Posterior cingulate gyrus (tissue), 11 donors: ENCODE measurements at regions not wholly inside any gene's neighbourhood (a gene's known extent, or its start where the extent isn't known, plus 50 kb on each side); places are given as distances from the start of the nearest gene placed in this dataset.

Experiments used
- DNase-seq, 10 donors: peaks; one replicate each; pipeline versions ENCODE4 v3.0.0 to v3.0.0-alpha.2; 2020 to 2021; ENCODE audit warnings: mixed read lengths in 3 of 10
- intact Hi-C: fragments of 100-400 bp; cut with DNase I; formaldehyde crosslinking; loops from one replicate; pipeline ENCODE4 v1.15.1; 2023

GRCh38 chr2:60260639-60261296 lies 292.7 kb downstream of the BCL11A start:
- DNase-seq: no peak
- intact Hi-C loops: no loop called here

DNA sequence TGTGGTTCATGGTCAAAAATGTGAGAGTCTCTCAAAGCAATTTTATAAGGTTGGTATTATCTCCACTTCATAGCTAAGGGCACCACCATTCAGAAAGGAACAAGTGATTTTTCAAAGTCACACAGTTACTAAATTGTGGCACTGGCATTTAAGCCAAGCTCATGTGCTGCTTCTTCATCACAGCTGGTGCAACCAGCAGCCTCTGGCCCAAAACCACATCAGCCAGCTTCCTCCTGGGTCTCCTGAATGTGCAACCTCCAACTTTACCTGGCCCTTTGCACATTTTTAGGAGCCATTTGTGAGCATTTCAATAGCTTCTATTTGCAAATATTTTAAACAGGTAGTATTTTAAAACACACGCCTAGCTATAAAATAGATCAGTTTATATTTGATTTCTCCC lies 293.7 kb downstream of the BCL11A start:
- intact Hi-C loops: no loop called here
- no peak for DNase-seq

DNA sequence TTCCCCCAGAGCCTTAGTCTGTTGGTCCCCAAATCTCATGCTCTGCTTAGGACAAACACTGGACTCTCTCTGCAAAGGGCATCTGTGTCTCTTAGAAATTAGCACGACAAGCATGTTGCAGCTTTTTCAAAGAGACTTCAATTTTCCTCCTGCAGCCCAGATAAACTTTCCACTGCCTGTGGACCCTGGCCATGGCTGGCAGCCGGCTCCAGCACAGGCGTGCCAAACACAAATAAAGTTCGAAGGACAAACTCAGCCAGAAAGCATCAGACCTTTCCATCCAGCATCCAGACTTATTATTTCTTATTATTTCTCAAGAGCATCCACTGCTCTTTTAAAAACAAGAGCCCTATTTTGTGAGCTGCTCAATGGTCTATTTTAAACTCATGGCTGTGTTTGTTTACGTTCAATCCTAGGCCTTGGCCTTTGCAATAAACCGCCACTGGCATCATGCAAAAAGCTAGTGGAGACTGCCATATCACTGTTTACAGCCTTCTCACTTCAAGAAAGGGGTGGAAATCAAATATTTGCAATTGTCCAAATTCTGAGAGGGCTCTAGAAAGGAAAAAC lies 300.8 kb downstream of the BCL11A start:
- intact Hi-C loops: no loop called here
- DNase-seq: no peak

DNA sequence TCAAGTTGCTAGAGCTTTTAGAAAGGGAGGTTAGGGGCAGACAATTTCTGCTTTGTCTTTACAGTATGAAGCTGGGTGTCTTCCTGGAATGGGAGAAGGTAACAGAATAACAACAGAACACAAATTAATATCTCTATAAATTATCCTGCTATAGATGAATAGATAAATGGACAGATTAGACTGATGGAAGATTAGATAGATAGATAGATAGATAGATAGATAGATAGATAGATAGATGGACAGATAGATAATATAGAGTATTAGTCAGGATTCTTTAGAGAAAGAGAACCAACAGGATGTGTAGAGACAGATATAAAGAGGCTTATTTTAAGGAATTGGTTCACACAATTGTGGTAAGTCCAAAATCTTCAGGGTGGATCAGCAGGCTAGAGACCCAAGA lies 302.2 kb downstream of the BCL11A start:
- no peak for DNase-seq
- intact Hi-C loops: no loop called here

DNA sequence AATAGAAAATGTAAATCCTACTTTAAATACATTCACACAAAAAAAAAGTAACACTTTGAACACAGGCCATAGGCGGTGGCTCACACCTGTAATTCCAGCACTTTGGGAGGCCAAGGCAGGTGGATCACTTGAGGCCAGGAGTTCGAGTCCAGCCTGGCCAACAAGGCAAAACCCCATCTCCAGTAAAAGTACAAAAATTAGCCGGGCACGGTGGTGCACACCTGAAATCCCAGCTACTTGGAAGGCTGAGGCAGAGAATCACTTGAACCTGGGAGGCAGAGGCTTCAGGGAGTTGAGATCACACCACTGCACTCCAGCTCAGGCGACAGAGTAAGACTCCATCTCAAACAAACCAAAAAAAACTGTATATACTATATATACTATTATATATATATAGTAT lies 303.6 kb downstream of the BCL11A start:
- peak in 1 of 10 donors; percentile 52 for DNase-seq
- intact Hi-C loops: no loop called here

GRCh38 chr2:60247471-60247870 lies 306.0 kb downstream of the BCL11A start:
- intact Hi-C loops: no loop called here
- DNase-seq: no peak

GRCh38 chr2:60246583-60246982 lies 306.9 kb downstream of the BCL11A start:
- intact Hi-C loops: no loop called here
- DNase-seq: no peak

DNA sequence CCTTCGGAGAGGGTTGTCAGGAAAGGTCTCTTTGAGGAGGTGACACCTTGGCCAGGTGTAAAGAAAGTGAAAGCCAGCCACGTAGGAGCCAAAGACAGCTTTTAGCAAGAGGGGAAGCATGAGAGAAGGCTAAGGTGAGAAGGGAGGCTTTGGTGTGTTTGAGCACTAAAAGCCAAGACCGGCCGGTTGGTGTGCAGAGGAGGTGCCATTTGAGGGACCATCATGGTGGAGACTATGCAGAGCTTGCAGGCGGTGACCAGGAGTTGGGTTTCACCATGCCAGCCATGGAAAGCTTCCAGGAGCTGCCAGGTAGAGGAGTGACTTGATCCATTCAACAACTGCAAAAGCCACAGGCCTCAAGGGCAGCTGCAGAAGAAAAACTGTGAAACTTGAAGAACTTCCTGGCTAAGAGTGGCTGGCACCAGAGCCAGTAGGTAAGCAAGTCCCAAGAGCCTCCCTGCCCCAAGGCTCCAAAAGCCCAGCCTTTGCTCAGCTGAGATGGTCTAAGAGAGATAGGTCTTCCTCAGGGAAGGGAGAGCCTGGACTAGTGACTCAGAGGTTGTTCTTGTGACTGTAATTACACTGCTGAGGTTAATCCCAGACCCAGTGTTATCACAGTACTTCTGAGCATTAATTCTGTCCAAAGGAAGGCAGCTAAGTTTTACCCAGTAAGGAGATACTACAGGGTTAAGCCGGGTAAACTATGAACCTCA lies 319.0 kb downstream of the BCL11A start:
- intact Hi-C loops: no loop called here
- DNase-seq: no peak

DNA sequence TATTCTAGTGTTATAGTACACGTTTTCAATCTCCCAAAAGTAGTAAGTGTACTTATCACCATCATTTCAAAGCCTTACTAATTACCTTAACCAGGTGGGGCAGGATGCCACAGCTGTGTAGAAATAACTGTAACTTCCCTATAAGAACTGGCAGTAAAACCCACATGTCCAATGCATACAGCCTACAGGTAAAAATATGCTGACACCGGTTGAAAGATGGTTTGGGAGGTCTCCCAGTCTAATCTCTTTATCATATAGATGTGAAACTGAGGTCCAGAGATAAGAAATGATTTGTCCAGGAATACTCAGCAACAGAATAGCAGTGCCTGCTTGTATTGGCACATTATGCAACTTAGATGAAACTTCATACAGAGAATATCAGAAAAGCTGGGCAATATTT lies 322.9 kb downstream of the BCL11A start:
- no peak for DNase-seq
- intact Hi-C loops: no loop called here

DNA sequence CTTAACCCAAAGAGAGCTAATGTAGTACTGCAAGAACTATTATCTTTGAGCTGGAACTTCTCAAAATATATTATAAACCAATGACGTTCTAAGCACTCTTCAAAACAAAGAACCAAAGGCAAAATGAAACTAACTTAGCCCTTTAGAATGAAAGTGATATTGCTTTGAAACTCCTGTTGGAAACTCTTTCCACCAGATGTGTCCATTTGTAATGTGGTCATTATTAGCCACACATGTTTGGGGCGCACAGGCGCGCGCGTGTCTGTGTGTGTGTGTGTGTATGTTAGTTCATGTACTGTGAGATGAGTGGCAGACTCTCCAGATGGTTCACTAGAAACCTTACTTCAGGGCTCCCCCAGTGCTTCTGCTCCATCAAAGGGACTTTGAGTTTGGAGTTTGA lies 323.4 kb downstream of the BCL11A start:
- intact Hi-C loops: no loop called here
- DNase-seq: no peak

GRCh38 chr2:60226943-60227342 lies 326.5 kb downstream of the BCL11A start:
- intact Hi-C loops: no loop called here

GRCh38 chr2:60226191-60226590 lies 327.3 kb downstream of the BCL11A start:
- intact Hi-C loops: no loop called here
- DNase-seq: no peak

More at GRCh38 chr2:60226943-60227342, 326.5 kb downstream of the BCL11A start:
- no peak for DNase-seq

GRCh38 chr2:60223859-60224258 lies 329.6 kb downstream of the BCL11A start:
- intact Hi-C loops: no loop called here

DNA sequence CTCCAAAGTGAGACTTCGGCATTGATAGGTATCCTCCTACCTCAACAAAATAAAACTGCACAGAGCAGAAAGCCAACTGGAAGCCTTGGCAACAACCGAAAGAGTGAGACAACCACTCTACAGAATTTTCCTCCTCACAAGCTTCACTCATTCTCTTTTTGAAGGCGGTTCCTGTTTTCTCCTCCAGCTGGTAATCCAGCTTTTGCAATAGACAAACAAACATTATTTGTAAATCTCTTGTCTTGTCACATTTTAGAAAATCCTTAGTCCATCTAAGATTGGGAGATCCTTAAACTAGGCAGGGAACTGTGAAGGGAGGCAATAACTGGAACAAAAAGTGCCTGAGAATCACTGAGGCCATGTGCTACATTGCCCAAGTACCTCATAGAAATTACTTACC lies 332.4 kb downstream of the BCL11A start:
- intact Hi-C loops: no loop called here

More at GRCh38 chr2:60223859-60224258, 329.6 kb downstream of the BCL11A start:
- DNase-seq: no peak

GRCh38 chr2:60219536-60219935 lies 333.9 kb downstream of the BCL11A start:
- no peak for DNase-seq
- intact Hi-C loops: no loop called here

More for the DNA sequence above, 332.4 kb downstream of the BCL11A start:
- DNase-seq: no peak

- no peak for DNase-seq
- intact Hi-C loops: no loop called here
These were observed 336.9 kb downstream of the BCL11A start for GRCh38 chr2:60216452-60216995.

DNA sequence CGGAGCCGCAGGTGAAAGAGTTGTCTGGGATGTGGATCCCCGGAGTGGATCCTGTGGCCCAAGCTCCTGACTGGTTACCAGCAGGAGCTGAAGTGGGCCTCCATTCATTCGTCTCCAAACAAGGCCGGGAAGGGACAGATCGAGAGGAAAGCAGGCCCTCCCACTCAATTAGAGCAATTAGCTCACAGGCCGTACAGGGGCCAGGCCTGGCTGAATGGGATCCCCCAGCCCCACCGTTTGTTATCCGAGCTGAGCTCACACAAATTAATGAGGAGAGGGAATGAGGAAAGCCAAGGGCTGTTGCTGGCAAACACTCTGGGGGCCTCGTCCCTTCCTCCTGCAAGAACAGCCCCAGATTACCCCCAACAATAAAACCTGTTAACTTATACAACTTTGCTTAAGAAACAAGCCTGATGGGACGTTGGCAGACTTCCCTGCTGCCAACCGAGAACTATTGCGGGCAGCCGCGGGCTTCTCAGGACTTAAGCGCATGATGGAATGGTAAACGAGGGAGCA lies 338.0 kb downstream of the BCL11A start:
- DNase-seq: peak in 1 of 10 donors; percentile 49
- intact Hi-C loops: no loop called here

DNA sequence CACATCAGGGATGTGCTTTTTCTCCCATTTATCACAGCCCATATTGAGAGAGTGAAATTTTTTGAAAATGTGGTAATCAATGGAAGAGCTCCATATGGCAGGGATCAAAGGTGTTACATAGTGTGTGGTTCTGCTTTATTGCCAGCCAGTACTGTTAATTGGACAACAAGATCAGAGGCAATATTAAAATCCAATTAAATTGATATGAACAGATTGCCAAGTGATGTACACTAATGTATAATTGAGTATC lies 338.9 kb downstream of the BCL11A start:
- intact Hi-C loops: no loop called here
- no peak for DNase-seq

DNA sequence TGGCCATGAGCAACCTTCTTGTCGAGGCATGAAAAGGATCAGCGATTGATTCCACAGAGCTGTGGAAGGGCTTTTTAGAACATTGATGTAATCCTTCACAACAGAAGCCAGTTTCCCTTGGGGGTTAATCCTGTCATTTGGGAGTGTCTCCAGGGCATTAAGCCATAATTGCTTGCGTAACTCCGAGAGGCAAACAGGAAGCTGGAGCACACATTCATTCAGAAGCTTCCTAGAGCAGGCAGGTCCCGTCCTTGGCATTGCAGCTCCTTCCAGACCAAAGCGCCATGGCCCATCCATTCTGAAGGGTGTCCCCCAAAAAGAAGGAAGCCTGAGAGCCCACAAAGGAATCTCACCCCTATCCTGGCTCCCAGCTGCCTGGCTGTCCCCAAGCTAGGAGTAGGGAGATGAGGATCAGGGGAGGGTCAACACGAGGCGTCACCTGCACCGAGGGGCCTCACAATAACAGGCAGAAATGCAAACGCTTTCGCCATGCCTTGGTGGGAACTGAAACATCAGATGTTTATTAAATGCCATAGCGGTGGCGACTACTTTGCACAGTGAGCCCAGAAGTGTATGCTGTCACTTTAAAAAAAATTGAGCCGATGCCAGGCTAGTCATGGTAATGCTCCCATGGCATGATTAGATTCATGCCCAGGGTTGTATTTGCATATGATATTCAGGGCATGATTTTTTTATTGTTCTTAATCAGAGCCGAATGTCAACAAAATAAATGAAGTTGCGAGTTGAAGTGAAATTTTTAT lies 339.4 kb downstream of the BCL11A start:
- intact Hi-C loops: no loop called here
- DNase-seq: no peak

DNA sequence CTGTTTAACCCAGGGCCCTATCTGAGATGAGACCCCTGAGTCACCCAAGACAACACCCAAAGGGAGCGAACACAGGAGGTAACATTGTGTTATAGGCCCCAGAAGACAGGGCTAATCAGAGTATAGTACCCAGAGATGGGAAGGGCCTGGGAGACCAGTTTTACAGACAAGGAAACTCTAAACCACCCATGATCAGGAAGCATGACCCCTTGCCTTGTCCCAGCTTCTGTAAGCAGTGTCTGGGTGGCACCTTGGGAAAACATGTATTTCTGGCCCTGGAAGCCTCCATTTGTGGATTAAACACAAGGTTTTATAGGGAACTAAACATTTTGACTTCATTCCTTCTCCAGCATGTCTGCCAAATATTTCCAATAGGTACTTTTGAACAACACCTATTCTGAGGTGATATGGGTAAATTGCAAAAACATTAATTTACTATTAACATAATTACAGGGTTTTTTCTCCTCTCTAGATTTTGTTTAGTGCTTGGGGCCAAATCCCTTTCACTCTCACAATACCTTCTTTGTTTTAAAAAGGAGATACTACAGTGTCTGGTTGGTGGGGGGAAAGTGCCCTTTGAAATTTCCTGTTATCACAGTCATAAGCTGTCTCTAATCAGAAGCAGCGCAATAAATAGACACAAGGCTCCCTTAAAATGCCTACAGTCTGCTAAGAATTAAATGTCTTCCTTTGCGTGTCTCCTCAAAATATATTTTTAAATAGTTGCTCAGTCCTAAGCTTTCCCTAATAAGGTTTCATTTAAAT lies 341.1 kb downstream of the BCL11A start:
- no peak for DNase-seq
- intact Hi-C loops: no loop called here
